ENCODE measurements at regions not wholly inside any gene's neighbourhood (a gene's known extent, or its start where the extent isn't known, plus 50 kb on each side); places are given as distances from the start of the nearest gene placed in this dataset.
"Not testable (repeated sequence)": the region's sequence is repeated elsewhere in the genome, so short reads cannot be mapped to it uniquely, and the experiment has no call there.

GRCh38 chr6:19569563-19569962, 267.6 kb upstream of the ID4 start:
- H3K36me3 ChIP-seq: no peaks in the 10 kb centered on the region
- TF ChIP-seq CTCF (IDR thresholded peaks at IDR 0.05): no peak
- no peaks in the 10 kb centered on the region for H3K4me1 ChIP-seq
- no peak overlapping the region for H3K4me3 ChIP-seq
- no peak for DNase-seq (ENCODE audit: low spot score in 2 of 2)
- H3K27me3 ChIP-seq: no peaks in the 10 kb centered on the region
- no peaks in the 10 kb centered on the region for H3K9me3 ChIP-seq
- H3K27ac ChIP-seq: no peak overlapping the region
- intact Hi-C loops (cut with DNase I): no loop called here

- H3K4me3 ChIP-seq: no peak overlapping the region
- no peak for DNase-seq (ENCODE audit: low spot score in 2 of 2)
- H3K36me3 ChIP-seq: no peaks in the 10 kb centered on the region
- H3K27me3 ChIP-seq: no peaks in the 10 kb centered on the region
- TF ChIP-seq CTCF (IDR thresholded peaks at IDR 0.05): no peak
- no peaks in the 10 kb centered on the region for H3K4me1 ChIP-seq
- intact Hi-C loops (cut with DNase I): no loop called here
- no peak overlapping the region for H3K27ac ChIP-seq
- H3K9me3 ChIP-seq: no peaks in the 10 kb centered on the region
Measured at GRCh38 chr6:19571176-19571575, 266.0 kb upstream of the ID4 start.

GRCh38 chr6:19578481-19578880, 258.7 kb upstream of the ID4 start:
- intact Hi-C loops (cut with DNase I): no loop called here
- Histone ChIP-seq H3K36me3 (no peaks in the 10 kb centered on the region), H3K4me1 (no peaks in the 10 kb centered on the region), H3K9me3 (peaks cover 0 to 10% of the 10 kb centered on the region in 2 donors), H3K27ac (no peak overlapping the region), H3K27me3 (no peaks in the 10 kb centered on the region), H3K4me3 (no peak overlapping the region)
- no peak for DNase-seq (ENCODE audit: low spot score in 2 of 2)
- no peak for TF ChIP-seq CTCF (IDR thresholded peaks at IDR 0.05)

GRCh38 chr6:19584207-19584606, 253.0 kb upstream of the ID4 start:
- intact Hi-C loops (cut with DNase I); H3K27me3 ChIP-seq; DNase-seq (ENCODE audit: low spot score in 2 of 2): not testable (repeated sequence)

GRCh38 chr6:19587238-19587942, 249.8 kb upstream of the ID4 start:
- H3K36me3 ChIP-seq: no peaks in the 10 kb centered on the region
- intact Hi-C loops (cut with DNase I): no loop called here
- DNase-seq (ENCODE audit: low spot score in 2 of 2): no peak

More at GRCh38 chr6:19584207-19584606, 253.0 kb upstream of the ID4 start:
- not testable (repeated sequence) for H3K4me3 ChIP-seq, H3K36me3 ChIP-seq, H3K4me1 ChIP-seq, H3K27ac ChIP-seq, H3K9me3 ChIP-seq

More at GRCh38 chr6:19587238-19587942, 249.8 kb upstream of the ID4 start:
- no peaks in the 10 kb centered on the region for H3K9me3 ChIP-seq
- no peaks in the 10 kb centered on the region for H3K27me3 ChIP-seq
- H3K4me1 ChIP-seq: no peaks in the 10 kb centered on the region
- no peak for TF ChIP-seq CTCF (IDR thresholded peaks at IDR 0.05)
- no peak overlapping the region for H3K4me3 ChIP-seq
- H3K27ac ChIP-seq: no peak overlapping the region

Measured in ascending aorta (tissue), 2 donors.